ENCODE measurements at regions not wholly inside any gene's neighbourhood (a gene's known extent, or its start where the extent isn't known, plus 50 kb on each side); places are given as distances from the start of the nearest gene placed in this dataset.

GRCh38 chr6:147852772-147853171 is 344.3 kb downstream of the SAMD5 start:
- no peak for DNase-seq (ENCODE audit: low read depth in 4 of 4, low spot score in 2 of 4)

DNA sequence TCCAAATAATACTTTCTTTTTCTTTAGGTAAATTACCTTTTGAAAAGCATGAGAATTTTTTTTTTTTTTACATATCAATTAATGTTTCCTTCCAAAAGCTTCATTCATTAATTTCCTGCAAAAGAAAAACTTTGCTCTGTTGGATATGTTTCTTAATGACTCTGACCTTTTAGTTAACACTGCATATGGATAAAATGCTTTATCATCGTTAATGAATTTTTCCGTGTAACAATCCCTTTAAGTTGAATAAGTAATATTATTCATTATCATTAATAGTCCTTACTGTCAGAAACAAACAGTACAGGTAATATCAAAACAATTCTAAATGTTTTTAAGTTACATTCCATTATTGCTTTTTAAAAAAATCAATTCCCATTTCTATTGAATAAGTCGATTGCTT is 345.1 kb downstream of the SAMD5 start:
- no peak for DNase-seq (ENCODE audit: low read depth in 4 of 4, low spot score in 2 of 4)

DNA sequence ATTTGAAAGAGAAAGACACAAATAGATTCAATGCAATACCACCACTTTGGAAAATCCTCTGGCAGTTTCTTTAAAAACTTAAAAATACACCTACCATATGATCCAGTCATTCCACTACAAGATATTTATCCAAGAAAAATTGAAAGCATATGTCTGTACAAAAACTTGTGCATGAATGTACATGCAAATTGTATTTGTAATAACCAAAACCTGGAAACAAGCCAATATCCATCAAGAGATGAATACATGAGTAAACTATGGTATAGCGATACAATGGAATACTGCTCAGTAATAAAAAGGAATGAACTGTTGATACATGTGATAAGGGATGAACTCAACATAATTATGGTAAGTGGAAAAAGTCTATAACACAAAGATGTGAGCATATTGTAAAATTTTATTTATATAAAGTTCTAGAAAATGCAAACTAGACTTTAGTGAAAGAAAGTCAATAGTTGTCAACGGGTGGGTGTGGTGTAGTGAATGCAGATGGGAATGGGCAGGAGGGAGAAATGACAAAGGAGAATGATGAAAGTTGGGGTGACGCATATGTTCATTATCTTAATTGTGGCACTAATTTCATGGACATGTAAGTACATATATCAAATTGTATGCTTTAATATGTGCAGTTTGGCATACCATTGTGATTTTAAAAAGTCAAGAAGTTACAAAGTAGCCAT is 347.5 kb downstream of the SAMD5 start:
- DNase-seq (ENCODE audit: low read depth in 4 of 4, low spot score in 2 of 4): no peak

GRCh38 chr6:147856687-147857086 is 348.2 kb downstream of the SAMD5 start:
- no peak for DNase-seq (ENCODE audit: low read depth in 4 of 4, low spot score in 2 of 4)

- DNase-seq (ENCODE audit: low read depth in 4 of 4, low spot score in 2 of 4): no peak
Observed at GRCh38 chr6:147858421-147858820, 349.9 kb downstream of the SAMD5 start.

- DNase-seq (ENCODE audit: low read depth in 4 of 4, low spot score in 2 of 4): no peak
Observed at GRCh38 chr6:147859071-147859470, 350.6 kb downstream of the SAMD5 start.

DNA sequence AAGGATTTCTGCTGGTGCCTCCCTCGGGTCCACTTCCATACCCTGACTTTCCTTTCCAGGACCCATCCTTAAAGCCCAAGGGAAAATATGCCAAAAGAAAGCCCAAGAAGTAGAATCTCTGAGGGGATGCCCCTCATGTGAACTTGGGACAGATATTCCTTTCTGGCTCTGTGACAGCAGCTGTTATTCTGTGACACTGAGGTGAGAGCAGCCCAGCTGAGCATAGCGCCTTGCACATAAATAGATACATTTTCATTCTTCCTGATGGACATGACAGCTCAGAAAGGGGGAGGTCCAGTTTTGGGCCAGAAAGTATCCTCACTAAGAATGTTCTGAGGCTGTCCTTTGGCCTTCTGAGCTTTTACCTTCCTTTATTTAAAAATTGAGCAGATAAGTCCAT is 353.2 kb downstream of the SAMD5 start:
- no peak for DNase-seq (ENCODE audit: low read depth in 4 of 4, low spot score in 2 of 4)

- DNase-seq (ENCODE audit: low read depth in 4 of 4, low spot score in 2 of 4): no peak
Observed at GRCh38 chr6:147867433-147868226, 359.1 kb downstream of the SAMD5 start.

DNA sequence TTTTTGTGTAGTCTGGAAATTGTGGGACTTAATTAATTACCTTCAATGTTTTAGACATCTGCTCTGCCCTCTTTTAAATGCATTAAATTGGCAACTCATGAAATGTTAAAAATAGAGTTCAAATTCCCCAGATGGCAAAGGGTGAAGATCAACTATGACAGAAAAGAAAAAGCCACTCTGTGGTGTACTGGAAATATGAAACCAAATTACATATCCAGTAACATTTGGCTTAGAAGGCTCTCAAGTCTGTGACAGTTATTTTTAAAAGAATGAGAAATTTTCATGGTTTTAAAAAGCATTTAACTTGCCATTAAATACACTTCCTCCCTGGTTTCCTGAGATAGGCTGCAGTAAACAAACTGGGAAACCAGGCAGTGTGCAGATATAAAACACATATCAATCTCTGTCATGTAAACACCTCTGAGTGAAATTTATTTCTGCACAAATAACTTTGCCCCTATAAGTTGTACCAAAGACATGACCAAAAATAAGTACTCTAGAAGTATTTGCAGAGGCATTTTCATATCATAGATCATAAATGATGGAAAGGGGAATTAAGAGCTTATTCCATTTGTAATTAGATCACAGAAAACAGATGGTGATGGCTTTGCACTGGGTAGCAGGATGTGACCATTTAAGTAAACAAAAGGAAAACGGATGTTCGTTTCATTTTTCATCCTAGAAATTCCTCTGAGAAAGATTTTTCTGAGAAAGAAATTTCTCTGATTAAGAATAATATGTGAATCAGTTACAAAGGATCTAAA is 360.1 kb downstream of the SAMD5 start:
- no peak for DNase-seq (ENCODE audit: low read depth in 4 of 4, low spot score in 2 of 4)

GRCh38 chr6:147869201-147869600 is 360.7 kb downstream of the SAMD5 start:
- DNase-seq (ENCODE audit: low read depth in 4 of 4, low spot score in 2 of 4): no peak

GRCh38 chr6:147869869-147870268 is 361.4 kb downstream of the SAMD5 start:
- DNase-seq (ENCODE audit: low read depth in 4 of 4, low spot score in 2 of 4): no peak

DNA sequence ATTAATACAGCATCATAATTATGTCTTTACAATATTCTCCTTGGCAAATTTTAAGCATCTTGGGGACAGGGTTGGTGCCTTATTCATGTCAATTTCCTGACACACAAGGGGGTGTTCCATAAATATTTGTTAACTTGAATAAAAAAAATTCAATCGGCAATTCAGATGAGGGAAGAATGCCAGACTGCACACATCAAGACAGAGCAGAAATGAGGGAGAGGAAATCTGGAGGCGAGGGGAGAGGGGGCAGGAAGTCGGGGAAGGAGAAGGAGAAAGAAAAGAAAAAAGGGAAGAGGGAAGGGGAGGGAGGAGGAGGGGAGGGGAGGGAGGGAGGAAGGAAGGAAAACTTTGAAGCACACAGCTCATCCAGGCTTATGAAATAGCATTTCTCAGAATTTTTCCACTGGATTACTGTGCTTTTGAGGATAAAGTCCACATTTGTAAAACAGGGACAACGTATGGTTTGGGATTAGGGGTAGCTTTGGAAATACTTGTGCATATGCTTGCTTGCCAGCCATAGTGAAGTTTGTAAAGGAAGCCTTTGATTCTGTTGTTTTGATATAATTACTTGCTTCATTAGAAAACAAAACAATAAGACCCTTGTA is 362.1 kb downstream of the SAMD5 start:
- DNase-seq (ENCODE audit: low read depth in 4 of 4, low spot score in 2 of 4): no peak

DNA sequence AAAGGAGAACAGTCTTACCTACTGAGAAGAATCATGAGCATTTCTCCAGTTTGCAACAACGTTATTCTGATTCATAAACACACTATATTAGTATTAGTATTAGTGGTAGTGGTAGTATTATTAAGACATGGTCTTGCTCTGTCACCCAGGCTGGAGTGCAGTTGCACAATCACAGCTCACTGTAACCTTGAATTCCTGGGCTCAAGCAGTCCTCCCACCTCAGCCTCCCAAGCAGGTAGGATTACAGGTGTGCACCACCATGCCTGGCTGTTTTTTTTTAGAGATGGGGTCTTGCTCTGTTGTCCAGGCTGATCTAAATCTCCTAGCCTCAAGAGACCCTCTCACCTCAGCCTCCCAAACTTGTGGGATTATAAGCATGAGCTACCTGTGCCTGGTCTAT is 363.5 kb downstream of the SAMD5 start:
- no peak for DNase-seq (ENCODE audit: low read depth in 4 of 4, low spot score in 2 of 4)

GRCh38 chr6:147873816-147874215 is 365.3 kb downstream of the SAMD5 start:
- DNase-seq (ENCODE audit: low read depth in 4 of 4, low spot score in 2 of 4): no peak

- no peak for DNase-seq (ENCODE audit: low read depth in 4 of 4, low spot score in 2 of 4)
Observed at GRCh38 chr6:147874322-147874721, 365.8 kb downstream of the SAMD5 start.

DNA sequence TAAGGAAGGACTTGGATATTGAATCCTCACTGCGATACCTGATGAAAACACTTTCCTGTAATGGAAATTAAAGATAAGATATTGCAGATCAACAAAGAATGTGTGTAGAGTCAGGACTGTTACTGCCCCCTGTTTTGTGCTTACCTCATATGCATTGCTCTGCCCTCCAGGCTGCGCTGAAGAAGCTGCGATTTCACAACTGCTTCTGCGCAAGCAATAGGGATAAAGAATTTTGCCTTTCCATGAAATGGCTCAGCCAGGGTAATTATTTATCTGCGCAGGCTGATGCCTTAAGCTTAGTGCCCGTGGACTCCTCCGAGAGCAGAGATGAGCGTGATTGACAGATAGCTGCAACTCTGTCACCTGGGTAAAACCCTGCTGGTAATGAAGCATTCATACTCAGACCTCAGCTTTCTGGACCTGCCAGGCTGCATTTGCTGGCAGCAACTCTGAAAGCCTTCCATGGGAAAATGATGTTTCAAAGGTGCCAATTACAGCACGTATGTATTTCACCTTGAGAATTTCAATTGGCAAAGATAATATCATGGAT is 370.6 kb downstream of the SAMD5 start:
- DNase-seq (ENCODE audit: low read depth in 4 of 4, low spot score in 2 of 4): no peak

DNA sequence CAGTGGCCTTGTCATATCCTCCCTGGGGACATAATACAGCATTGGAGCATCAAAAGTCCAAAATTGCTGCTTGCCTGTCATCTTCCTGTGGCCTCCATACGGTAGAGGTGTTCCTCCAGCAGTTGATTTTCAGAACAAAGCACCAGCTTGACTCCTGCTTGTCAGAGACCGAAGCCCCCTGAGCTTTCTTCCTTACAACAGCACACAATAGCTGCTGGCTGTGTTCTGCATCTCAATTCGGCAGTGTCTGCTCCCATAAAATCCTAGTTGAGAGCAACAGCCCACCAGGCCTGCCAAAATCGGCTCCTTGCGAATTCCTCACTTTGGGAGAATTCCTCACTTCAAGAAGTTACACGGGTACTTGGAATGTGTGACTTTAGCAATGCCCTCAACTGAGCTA is 372.9 kb downstream of the SAMD5 start:
- DNase-seq (ENCODE audit: low read depth in 4 of 4, low spot score in 2 of 4): no peak

GRCh38 chr6:147888374-147888773 is 379.9 kb downstream of the SAMD5 start:
- no peak for DNase-seq (ENCODE audit: low read depth in 4 of 4, low spot score in 2 of 4)

GRCh38 chr6:147891671-147892070 is 383.2 kb downstream of the SAMD5 start:
- no peak for DNase-seq (ENCODE audit: low read depth in 4 of 4, low spot score in 2 of 4)

DNA sequence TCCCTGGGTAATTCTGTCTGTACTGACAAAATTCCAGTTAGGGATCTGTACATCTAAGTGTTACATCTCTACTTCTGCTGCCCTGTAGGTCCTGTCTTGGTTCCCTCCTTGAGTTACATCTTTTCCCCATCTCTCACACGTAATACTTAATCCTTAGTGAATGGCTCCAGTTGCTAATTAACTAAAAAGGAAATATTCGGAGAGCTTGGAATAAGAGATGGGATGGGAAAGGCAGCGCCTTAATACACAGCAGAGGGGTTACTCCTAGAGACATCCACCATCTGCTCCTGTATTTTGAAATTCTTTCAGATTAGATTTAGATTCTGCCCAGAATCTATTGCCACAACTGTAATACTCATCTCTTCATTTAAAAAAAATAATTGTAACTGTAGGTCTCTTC is 384.0 kb downstream of the SAMD5 start:
- DNase-seq (ENCODE audit: low read depth in 4 of 4, low spot score in 2 of 4): no peak

- no peak for DNase-seq (ENCODE audit: low read depth in 4 of 4, low spot score in 2 of 4)
Observed at GRCh38 chr6:147895272-147895671, 386.8 kb downstream of the SAMD5 start.

Measured in left renal cortex interstitium (tissue), 4 donors.